ENCODE measurements at regions not wholly inside any gene's neighbourhood (a gene's known extent, or its start where the extent isn't known, plus 50 kb on each side); places are given as distances from the start of the nearest gene placed in this dataset.

- CTCF ChIA-PET, result no interaction called here
- POLR2A ChIA-PET, result no interaction called here
Observed at GRCh38 chr21:14609274-14609673, 63.2 kb upstream of the SAMSN1 start.

GRCh38 chr21:14607262-14607661 lies 61.1 kb upstream of the SAMSN1 start:
- Histone ChIP-seq H3K36me3 (ENCODE audit: control insufficient read depth in 2 of 2, insufficient read depth in 1 of 2, low read length in 2 of 2) (no peaks in the 10 kb centered on the region), H3K4me3 (ENCODE audit: low read depth, low read length) (no peak overlapping the region), H3K4me1 (ENCODE audit: control insufficient read depth, insufficient read depth, low read length) (no peaks in the 10 kb centered on the region), H3K9me3 (ENCODE audit: control insufficient read depth, insufficient read depth, low read depth, low read length) (no peaks in the 10 kb centered on the region), H3K27ac (ENCODE audit: extremely low read depth, low read depth, low read length) (no peak overlapping the region)
- POLR2A ChIA-PET, result no interaction called here
- CTCF ChIA-PET, result interaction anchor here (0.6 to 0.7 kb wide), 3 partner anchors 22 to 268 kb away, joined by 3 read pairs; no protein-coding TSS in a partner anchor
- no peak for TF ChIP-seq GFI1B (tag by site-specific recombination; IDR thresholded peaks at IDR 0.05)
- TF ChIP-seq ZNF19 (tag by site-specific recombination; IDR thresholded peaks at IDR 0.05; ENCODE audit: low read depth), result no peak
- no peak for TF ChIP-seq ZNF114 (tag by site-specific recombination; IDR thresholded peaks at IDR 0.05)
- TF ChIP-seq SCRT2 (tag by site-specific recombination; IDR thresholded peaks at IDR 0.05), result no peak
- no peak for TF ChIP-seq GLI2 (tag by site-specific recombination; IDR thresholded peaks at IDR 0.05; ENCODE audit: borderline replicate concordance, low read depth)
- TF ChIP-seq ZSCAN16 (tag by site-specific recombination; IDR thresholded peaks at IDR 0.05), result no peak
- TF ChIP-seq ZNF629 (tag by site-specific recombination; IDR thresholded peaks at IDR 0.05), result no peak
- no peak for TF ChIP-seq FEZF1 (tag by site-specific recombination; IDR thresholded peaks at IDR 0.05)
- no peak for TF ChIP-seq ZNF169 (tag by site-specific recombination; IDR thresholded peaks at IDR 0.05)
- TF ChIP-seq, protein P1, sequence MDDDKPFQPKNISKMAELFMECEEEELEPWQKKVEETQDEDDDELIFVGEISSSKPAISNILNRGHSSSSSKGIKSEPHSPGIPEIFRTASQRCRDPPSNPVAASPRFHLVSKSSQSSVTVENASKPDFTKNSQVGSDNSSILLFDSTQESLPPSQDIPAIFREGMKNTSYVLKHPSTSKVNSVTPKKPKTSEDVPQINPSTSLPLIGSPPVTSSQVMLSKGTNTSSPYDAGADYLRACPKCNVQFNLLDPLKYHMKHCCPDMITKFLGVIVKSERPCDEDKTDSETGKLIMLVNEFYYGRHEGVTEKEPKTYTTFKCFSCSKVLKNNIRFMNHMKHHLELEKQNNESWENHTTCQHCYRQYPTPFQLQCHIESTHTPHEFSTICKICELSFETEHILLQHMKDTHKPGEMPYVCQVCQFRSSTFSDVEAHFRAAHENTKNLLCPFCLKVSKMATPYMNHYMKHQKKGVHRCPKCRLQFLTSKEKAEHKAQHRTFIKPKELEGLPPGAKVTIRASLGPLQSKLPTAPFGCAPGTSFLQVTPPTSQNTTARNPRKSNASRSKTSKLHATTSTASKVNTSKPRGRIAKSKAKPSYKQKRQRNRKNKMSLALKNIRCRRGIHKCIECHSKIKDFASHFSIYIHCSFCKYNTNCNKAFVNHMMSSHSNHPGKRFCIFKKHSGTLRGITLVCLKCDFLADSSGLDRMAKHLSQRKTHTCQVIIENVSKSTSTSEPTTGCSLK (tag by site-specific recombination; IDR thresholded peaks at IDR 0.05), result no peak
- TF ChIP-seq ZNF324 (tag by site-specific recombination; IDR thresholded peaks at IDR 0.05), result no peak
- no peak for TF ChIP-seq YY1 (tag by site-specific recombination; IDR thresholded peaks at IDR 0.05)
- TF ChIP-seq, protein P2, sequence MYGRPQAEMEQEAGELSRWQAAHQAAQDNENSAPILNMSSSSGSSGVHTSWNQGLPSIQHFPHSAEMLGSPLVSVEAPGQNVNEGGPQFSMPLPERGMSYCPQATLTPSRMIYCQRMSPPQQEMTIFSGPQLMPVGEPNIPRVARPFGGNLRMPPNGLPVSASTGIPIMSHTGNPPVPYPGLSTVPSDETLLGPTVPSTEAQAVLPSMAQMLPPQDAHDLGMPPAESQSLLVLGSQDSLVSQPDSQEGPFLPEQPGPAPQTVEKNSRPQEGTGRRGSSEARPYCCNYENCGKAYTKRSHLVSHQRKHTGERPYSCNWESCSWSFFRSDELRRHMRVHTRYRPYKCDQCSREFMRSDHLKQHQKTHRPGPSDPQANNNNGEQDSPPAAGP (tag by site-specific recombination; IDR thresholded peaks at IDR 0.05), result no peak

More at GRCh38 chr21:14609274-14609673, 63.2 kb upstream of the SAMSN1 start:
- Histone ChIP-seq H3K9me3 (ENCODE audit: control insufficient read depth, insufficient read depth, low read depth, low read length) (no peaks in the 10 kb centered on the region), H3K4me3 (ENCODE audit: low read depth, low read length) (no peak overlapping the region), H3K36me3 (ENCODE audit: control insufficient read depth in 2 of 2, insufficient read depth in 1 of 2, low read length in 2 of 2) (no peaks in the 10 kb centered on the region), H3K4me1 (ENCODE audit: control insufficient read depth, insufficient read depth, low read length) (no peaks in the 10 kb centered on the region), H3K27ac (ENCODE audit: extremely low read depth, low read depth, low read length) (no peak overlapping the region)
- no peak for TF ChIP-seq ZNF174 (tag by site-specific recombination; IDR thresholded peaks at IDR 0.05)
- TF ChIP-seq KLF10 (tag by site-specific recombination; IDR thresholded peaks at IDR 0.05), result no peak
- no peak for TF ChIP-seq ZNF211 (tag by site-specific recombination; IDR thresholded peaks at IDR 0.05; ENCODE audit: low read depth)
- TF ChIP-seq ZNF677 (tag by site-specific recombination; IDR thresholded peaks at IDR 0.05), result no peak
- TF ChIP-seq ZNF621 (tag by site-specific recombination; IDR thresholded peaks at IDR 0.05), result no peak
- TF ChIP-seq ZNF112 (tag by site-specific recombination; IDR thresholded peaks at IDR 0.05), result no peak
- no peak for TF ChIP-seq ZNF37A (tag by site-specific recombination; IDR thresholded peaks at IDR 0.05)
- TF ChIP-seq ZNF18 (tag by site-specific recombination; IDR thresholded peaks at IDR 0.05), result no peak
- no peak for TF ChIP-seq ZFHX2 (tag by site-specific recombination; conservative IDR thresholded peaks at IDR 0.05)
- no peak for TF ChIP-seq REPIN1 (tag by site-specific recombination; IDR thresholded peaks at IDR 0.05; ENCODE audit: low read depth)
- TF ChIP-seq ZNF26 (tag by site-specific recombination; IDR thresholded peaks at IDR 0.05), result no peak
- TF ChIP-seq ZNF223 (tag by site-specific recombination; IDR thresholded peaks at IDR 0.05), result no peak
- no peak for TF ChIP-seq ZFP69B (tag by site-specific recombination; IDR thresholded peaks at IDR 0.05)
- TF ChIP-seq, protein P3, sequence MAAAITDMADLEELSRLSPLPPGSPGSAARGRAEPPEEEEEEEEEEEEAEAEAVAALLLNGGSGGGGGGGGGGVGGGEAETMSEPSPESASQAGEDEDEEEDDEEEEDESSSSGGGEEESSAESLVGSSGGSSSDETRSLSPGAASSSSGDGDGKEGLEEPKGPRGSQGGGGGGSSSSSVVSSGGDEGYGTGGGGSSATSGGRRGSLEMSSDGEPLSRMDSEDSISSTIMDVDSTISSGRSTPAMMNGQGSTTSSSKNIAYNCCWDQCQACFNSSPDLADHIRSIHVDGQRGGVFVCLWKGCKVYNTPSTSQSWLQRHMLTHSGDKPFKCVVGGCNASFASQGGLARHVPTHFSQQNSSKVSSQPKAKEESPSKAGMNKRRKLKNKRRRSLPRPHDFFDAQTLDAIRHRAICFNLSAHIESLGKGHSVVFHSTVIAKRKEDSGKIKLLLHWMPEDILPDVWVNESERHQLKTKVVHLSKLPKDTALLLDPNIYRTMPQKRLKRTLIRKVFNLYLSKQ (tag by site-specific recombination; IDR thresholded peaks at IDR 0.05; ENCODE audit: borderline replicate concordance), result no peak
- no peak for TF ChIP-seq ZNF664 (tag by site-specific recombination; IDR thresholded peaks at IDR 0.05)
- no peak for TF ChIP-seq GLI2 (tag by site-specific recombination; IDR thresholded peaks at IDR 0.05; ENCODE audit: borderline replicate concordance, low read depth)
